ENCODE measurements at regions not wholly inside any gene's neighbourhood (a gene's known extent, or its start where the extent isn't known, plus 50 kb on each side); places are given as distances from the start of the nearest gene placed in this dataset.

DNA sequence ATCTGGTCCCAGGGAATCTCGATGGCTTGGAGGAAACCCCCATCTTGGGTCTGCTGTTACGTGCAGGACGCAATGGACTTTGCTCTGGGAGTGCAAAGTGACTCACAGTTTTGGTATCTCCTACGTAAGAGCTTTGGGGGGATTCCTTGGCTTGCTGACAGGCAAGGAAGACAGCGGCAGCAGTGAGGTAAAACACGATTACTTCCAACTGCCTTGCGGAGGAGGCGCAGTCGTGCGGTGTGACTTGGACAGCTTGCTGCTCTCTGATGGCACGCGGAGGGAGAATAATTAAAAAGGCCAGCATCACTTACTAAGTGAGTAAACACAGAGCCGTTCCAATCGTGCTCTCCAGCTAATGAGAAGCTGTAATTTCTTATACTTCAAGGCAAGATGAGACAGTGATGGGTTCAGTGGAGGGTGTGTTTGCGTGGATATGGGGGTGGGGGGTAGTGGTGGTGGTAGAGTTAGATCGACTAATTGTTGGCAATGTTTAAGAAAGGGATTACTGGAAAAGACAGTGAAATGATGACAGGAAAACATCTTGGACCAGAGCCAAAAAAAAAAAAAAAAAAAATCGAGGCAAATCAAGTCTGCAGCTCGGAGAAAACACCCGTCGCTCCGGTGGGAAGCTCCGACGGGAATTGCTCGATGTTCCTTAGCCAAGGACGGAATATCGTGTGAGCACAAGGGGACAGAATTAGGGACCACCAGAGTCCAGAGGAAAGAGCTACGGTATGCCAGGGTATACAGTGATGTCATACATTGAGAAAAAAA is 184.8 kb upstream of the ZFHX3 start:
- no peak overlapping the region for H3K27ac ChIP-seq (ENCODE audit: insufficient read depth, low read depth, low read length, poor library complexity, severe bottlenecking)
- H3K4me3 ChIP-seq (ENCODE audit: insufficient read depth, low read depth, low read length): no peak overlapping the region
- no peaks in the 10 kb centered on the region for H3K9me3 ChIP-seq (ENCODE audit: control insufficient read depth, low read length)
- no peaks in the 10 kb centered on the region for H3K36me3 ChIP-seq (ENCODE audit: control insufficient read depth, insufficient read depth, low read length)
- WGBS, 2 experiments: 77 to 78% methylated on average over 27 of the region's 27 CpGs
- H3K27me3 ChIP-seq (ENCODE audit: control insufficient read depth, insufficient read depth, low read length, poor library complexity, severe bottlenecking): peaks cover 32% of the 10 kb centered on the region
- H3K4me1 ChIP-seq (ENCODE audit: control insufficient read depth, insufficient read depth, low read length): no peaks in the 10 kb centered on the region

DNA sequence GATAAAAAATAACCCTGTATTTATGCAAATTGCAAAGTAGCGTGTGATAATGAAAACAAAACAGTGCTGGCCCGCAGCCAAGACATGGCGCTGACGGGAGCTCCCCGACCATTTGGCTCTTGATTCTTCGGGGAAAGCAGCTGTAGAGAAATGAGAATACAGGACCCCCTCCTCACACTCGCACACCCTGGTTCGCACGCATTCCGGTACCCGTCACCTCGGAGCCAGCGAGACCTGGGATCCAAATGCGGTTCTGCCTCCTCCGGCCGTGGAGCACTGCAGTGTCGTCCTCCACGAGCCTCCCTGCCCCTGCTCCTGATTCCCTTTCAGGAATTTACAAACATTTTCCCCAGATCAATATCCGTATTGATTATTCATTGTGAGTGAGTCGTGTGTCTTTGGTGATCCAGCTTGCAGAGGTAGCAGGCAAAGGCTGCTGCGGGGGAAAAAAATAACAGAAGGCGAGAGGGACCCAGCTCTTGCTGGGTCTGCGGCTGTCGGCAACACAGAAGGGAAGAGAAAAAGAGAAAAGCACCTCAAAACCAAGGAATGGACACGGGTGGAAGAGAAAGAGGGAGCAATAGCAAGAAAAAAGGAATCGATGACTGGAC is 184.1 kb upstream of the ZFHX3 start:
- H3K9me3 ChIP-seq (ENCODE audit: control insufficient read depth, low read length): no peaks in the 10 kb centered on the region
- H3K27me3 ChIP-seq (ENCODE audit: control insufficient read depth, insufficient read depth, low read length, poor library complexity, severe bottlenecking): peaks cover 32% of the 10 kb centered on the region
- WGBS, 2 experiments: 75 to 80% methylated on average over 26 of the region's 26 CpGs
- no peaks in the 10 kb centered on the region for H3K36me3 ChIP-seq (ENCODE audit: control insufficient read depth, insufficient read depth, low read length)
- no peak overlapping the region for H3K4me3 ChIP-seq (ENCODE audit: insufficient read depth, low read depth, low read length)
- H3K4me1 ChIP-seq (ENCODE audit: control insufficient read depth, insufficient read depth, low read length): no peaks in the 10 kb centered on the region
- H3K27ac ChIP-seq (ENCODE audit: insufficient read depth, low read depth, low read length, poor library complexity, severe bottlenecking): no peak overlapping the region

DNA sequence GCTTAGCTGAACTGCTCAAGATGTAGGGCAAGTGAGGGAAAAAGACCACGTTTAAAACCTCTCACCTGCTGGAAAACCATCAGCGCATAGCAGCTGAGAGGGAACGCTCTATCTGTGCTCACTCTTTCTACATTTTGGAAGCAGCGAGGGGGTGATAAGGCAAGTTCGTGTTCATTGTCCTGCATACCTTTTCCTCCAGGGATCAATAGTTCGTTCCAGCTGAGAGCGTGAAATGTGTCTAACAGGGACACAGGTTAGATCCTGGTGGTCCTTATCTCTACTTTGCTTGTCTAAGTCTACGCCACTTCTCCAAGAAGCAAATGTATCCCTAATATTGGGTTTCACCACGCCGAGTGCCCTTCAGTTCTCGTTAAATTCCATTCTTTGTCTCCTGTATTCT is 183.5 kb upstream of the ZFHX3 start:
- Histone ChIP-seq H3K36me3 (ENCODE audit: control insufficient read depth, insufficient read depth, low read length) (no peaks in the 10 kb centered on the region), H3K4me1 (ENCODE audit: control insufficient read depth, insufficient read depth, low read length) (no peaks in the 10 kb centered on the region), H3K27ac (ENCODE audit: insufficient read depth, low read depth, low read length, poor library complexity, severe bottlenecking) (no peak overlapping the region), H3K27me3 (ENCODE audit: control insufficient read depth, insufficient read depth, low read length, poor library complexity, severe bottlenecking) (peaks cover 32% of the 10 kb centered on the region), H3K4me3 (ENCODE audit: insufficient read depth, low read depth, low read length) (no peak overlapping the region), H3K9me3 (ENCODE audit: control insufficient read depth, low read length) (no peaks in the 10 kb centered on the region)
- 85 to 87% methylated on average over 11 of the region's 11 CpGs for WGBS, 2 experiments

DNA sequence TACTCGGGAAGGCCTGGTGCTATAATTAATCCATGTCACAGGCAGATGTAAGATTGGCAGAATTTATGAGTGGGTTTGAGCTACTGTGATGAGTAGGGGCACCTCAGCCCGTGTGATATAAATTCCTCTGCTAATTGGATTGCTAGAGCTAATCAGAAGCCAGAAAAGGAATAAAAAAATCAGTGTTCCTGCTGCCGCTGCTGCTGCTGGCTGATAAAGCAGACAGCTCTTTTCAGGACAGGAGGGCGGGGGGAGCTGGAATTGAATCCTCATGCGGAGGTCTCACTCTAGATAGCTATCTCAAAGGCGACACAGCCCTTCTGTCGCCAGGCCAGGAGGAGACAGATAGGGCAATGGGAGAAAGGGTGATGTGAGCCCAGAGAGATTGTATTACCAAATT is 182.7 kb upstream of the ZFHX3 start:
- WGBS, 2 experiments: 91 to 93% methylated on average over 7 of the region's 7 CpGs
- H3K27me3 ChIP-seq (ENCODE audit: control insufficient read depth, insufficient read depth, low read length, poor library complexity, severe bottlenecking): peaks cover 32% of the 10 kb centered on the region
- no peaks in the 10 kb centered on the region for H3K36me3 ChIP-seq (ENCODE audit: control insufficient read depth, insufficient read depth, low read length)
- H3K27ac ChIP-seq (ENCODE audit: insufficient read depth, low read depth, low read length, poor library complexity, severe bottlenecking): no peak overlapping the region
- no peak overlapping the region for H3K4me3 ChIP-seq (ENCODE audit: insufficient read depth, low read depth, low read length)
- H3K9me3 ChIP-seq (ENCODE audit: control insufficient read depth, low read length): no peaks in the 10 kb centered on the region
- H3K4me1 ChIP-seq (ENCODE audit: control insufficient read depth, insufficient read depth, low read length): no peaks in the 10 kb centered on the region

DNA sequence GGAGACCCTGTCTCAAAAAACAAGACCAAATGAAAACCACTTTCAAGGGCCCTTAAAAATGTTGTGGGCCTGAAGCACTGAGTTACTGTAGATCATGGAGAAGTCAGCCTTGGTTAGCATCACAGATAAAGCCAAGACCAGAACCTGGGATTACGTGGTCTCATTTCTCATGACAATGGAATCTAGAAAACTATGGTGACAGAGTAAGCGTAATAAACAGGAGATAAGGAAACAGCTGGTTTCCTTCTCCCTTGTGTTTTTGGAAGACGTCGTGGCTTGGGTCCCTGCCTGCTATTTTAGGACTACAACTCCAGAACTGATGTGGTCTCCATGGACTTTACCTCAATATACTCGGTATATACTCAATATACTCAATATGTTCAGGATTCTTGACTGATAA is 180.7 kb upstream of the ZFHX3 start:
- 97% methylated on average over 4 to 5 of the region's 5 CpGs for WGBS, 2 experiments
- Histone ChIP-seq H3K27me3 (ENCODE audit: control insufficient read depth, insufficient read depth, low read length, poor library complexity, severe bottlenecking) (peaks cover 30% of the 10 kb centered on the region), H3K4me3 (ENCODE audit: insufficient read depth, low read depth, low read length) (no peak overlapping the region), H3K4me1 (ENCODE audit: control insufficient read depth, insufficient read depth, low read length) (no peaks in the 10 kb centered on the region), H3K36me3 (ENCODE audit: control insufficient read depth, insufficient read depth, low read length) (no peaks in the 10 kb centered on the region), H3K27ac (ENCODE audit: insufficient read depth, low read depth, low read length, poor library complexity, severe bottlenecking) (no peak overlapping the region), H3K9me3 (ENCODE audit: control insufficient read depth, low read length) (no peaks in the 10 kb centered on the region)

DNA sequence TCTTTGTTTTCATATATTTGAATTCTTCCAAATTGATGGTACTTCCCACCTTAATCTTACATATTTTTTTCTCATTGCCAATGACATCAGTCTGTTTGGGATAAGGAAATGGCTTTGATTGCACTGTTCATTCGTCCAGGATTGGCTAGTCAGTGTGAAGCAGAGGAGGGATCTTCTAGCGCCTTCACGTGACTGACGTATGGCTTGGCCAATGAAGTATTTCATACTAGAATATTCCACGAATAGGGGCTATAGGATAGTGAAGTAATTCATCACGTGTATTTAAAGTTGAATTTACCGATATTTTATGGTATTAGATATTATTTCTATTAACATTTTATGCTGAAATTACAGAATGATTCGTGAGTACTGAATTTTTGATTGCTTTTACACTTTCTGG is 178.7 kb upstream of the ZFHX3 start:
- Histone ChIP-seq H3K4me1 (ENCODE audit: control insufficient read depth, insufficient read depth, low read length) (no peaks in the 10 kb centered on the region), H3K36me3 (ENCODE audit: control insufficient read depth, insufficient read depth, low read length) (no peaks in the 10 kb centered on the region), H3K4me3 (ENCODE audit: insufficient read depth, low read depth, low read length) (no peak overlapping the region), H3K27me3 (ENCODE audit: control insufficient read depth, insufficient read depth, low read length, poor library complexity, severe bottlenecking) (peaks cover 12% of the 10 kb centered on the region), H3K9me3 (ENCODE audit: control insufficient read depth, low read length) (no peaks in the 10 kb centered on the region), H3K27ac (ENCODE audit: insufficient read depth, low read depth, low read length, poor library complexity, severe bottlenecking) (no peak overlapping the region)
- 91 to 96% methylated on average over 6 to 8 of the region's 8 CpGs for WGBS, 2 experiments

DNA sequence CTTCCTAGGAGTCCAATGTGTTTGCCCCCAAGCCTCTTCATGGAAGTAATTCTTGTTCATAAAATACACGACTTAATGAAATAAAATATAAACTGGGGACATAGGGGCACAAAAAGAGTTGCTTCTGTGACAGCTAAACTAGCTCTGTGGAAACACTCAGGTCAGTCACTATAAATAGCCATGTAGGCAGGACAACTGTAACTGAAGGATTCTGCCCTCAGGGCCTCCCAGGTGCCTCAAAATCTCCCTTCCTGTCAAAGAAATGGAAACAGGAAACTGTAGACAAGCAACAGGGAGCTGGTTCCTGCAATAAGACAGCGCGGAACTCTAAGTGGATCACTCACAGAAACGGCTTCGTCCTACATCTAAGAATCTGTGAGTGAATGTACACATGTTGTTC is 178.1 kb upstream of the ZFHX3 start:
- Histone ChIP-seq H3K27me3 (ENCODE audit: control insufficient read depth, insufficient read depth, low read length, poor library complexity, severe bottlenecking) (peaks cover 5% of the 10 kb centered on the region), H3K4me3 (ENCODE audit: insufficient read depth, low read depth, low read length) (no peak overlapping the region), H3K36me3 (ENCODE audit: control insufficient read depth, insufficient read depth, low read length) (no peaks in the 10 kb centered on the region), H3K9me3 (ENCODE audit: control insufficient read depth, low read length) (no peaks in the 10 kb centered on the region), H3K4me1 (ENCODE audit: control insufficient read depth, insufficient read depth, low read length) (no peaks in the 10 kb centered on the region), H3K27ac (ENCODE audit: insufficient read depth, low read depth, low read length, poor library complexity, severe bottlenecking) (no peak overlapping the region)
- 97 to 99% methylated on average over 5 of the region's 5 CpGs for WGBS, 2 experiments

DNA sequence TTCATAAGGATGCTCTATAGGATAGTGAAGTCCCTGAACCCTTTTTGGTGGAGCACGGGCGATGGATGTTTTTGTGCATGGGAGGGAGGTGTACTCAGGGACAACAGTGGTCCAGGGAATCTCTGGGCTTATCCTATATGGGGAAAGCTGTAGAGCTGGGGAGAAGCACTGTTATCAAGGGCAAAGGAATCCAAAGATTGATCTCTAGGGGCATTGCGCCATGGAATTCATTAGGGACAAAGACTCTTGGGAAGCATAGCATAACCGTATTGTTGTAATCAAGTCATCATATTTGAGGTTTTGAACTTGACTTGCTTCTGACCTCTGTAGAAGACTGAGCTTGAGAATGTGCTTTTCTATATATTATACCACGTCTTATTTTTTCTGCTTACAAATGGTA is 172.9 kb upstream of the ZFHX3 start:
- Histone ChIP-seq H3K4me3 (ENCODE audit: insufficient read depth, low read depth, low read length) (no peak overlapping the region), H3K27ac (ENCODE audit: insufficient read depth, low read depth, low read length, poor library complexity, severe bottlenecking) (no peak overlapping the region), H3K4me1 (ENCODE audit: control insufficient read depth, insufficient read depth, low read length) (no peaks in the 10 kb centered on the region), H3K27me3 (ENCODE audit: control insufficient read depth, insufficient read depth, low read length, poor library complexity, severe bottlenecking) (no peaks in the 10 kb centered on the region), H3K36me3 (ENCODE audit: control insufficient read depth, insufficient read depth, low read length) (no peaks in the 10 kb centered on the region), H3K9me3 (ENCODE audit: control insufficient read depth, low read length) (no peaks in the 10 kb centered on the region)
- 96 to 98% methylated on average over 4 to 5 of the region's 5 CpGs for WGBS, 2 experiments

DNA sequence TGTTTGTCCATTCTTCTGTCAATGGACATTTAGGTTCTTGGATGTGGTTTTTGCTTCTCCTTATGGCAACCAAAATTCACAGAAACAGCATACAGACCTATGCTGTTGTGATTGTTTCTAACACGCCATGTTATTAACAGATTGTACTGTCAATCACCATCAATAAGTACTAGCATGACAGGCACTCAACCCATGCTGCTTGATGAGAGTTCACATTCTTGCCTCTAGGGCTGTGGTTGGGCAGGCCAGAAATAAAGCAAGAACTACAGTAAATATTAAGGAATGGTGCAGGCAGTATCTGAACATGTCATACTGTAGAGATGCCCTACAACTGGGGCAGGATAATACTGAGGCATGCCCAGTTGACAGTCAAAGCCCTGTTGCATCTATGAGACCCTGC is 171.2 kb upstream of the ZFHX3 start:
- H3K4me3 ChIP-seq (ENCODE audit: insufficient read depth, low read depth, low read length): no peak overlapping the region
- no peak overlapping the region for H3K27ac ChIP-seq (ENCODE audit: insufficient read depth, low read depth, low read length, poor library complexity, severe bottlenecking)
- peaks cover 3% of the 10 kb centered on the region for H3K4me1 ChIP-seq (ENCODE audit: control insufficient read depth, insufficient read depth, low read length)
- 94 to 96% methylated on average over 1 of the region's 1 CpG for WGBS, 2 experiments
- no peaks in the 10 kb centered on the region for H3K36me3 ChIP-seq (ENCODE audit: control insufficient read depth, insufficient read depth, low read length)
- no peaks in the 10 kb centered on the region for H3K27me3 ChIP-seq (ENCODE audit: control insufficient read depth, insufficient read depth, low read length, poor library complexity, severe bottlenecking)
- no peaks in the 10 kb centered on the region for H3K9me3 ChIP-seq (ENCODE audit: control insufficient read depth, low read length)

DNA sequence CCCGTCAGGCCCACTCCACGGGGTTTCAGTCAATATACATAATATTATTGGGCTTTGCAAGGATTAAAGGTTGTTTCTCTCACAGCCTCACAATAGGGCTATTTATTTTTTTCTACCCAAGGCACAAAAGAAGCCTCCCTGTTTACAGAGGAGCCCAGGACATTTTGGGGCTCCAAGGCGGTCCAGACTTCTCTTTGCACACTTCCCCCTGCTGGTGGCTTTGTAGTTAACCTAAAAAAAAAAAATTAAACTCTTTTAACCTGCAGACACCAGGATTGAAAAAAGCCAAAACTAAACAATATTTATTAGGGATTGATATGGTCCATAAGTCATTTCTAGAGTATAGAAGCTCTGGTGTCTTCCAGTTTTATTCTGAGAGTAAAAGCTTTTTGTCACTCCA is 169.7 kb upstream of the ZFHX3 start:
- no peaks in the 10 kb centered on the region for H3K36me3 ChIP-seq (ENCODE audit: control insufficient read depth, insufficient read depth, low read length)
- H3K4me1 ChIP-seq (ENCODE audit: control insufficient read depth, insufficient read depth, low read length): peaks cover 3% of the 10 kb centered on the region
- H3K9me3 ChIP-seq (ENCODE audit: control insufficient read depth, low read length): no peaks in the 10 kb centered on the region
- H3K4me3 ChIP-seq (ENCODE audit: insufficient read depth, low read depth, low read length): no peak overlapping the region
- no peaks in the 10 kb centered on the region for H3K27me3 ChIP-seq (ENCODE audit: control insufficient read depth, insufficient read depth, low read length, poor library complexity, severe bottlenecking)
- H3K27ac ChIP-seq (ENCODE audit: insufficient read depth, low read depth, low read length, poor library complexity, severe bottlenecking): no peak overlapping the region
- 50 to 60% methylated on average over 3 of the region's 3 CpGs for WGBS, 2 experiments

Measured in ectodermal cell (in vitro differentiated cells).